H1 (cell line): ENCODE measurements at regions not wholly inside any gene's neighbourhood (a gene's known extent, or its start where the extent isn't known, plus 50 kb on each side); places are given as distances from the start of the nearest gene placed in this dataset.

ENCODE experiments used
- ASH2L ChIP-seq: fragments of 200-600, 300-600 bp; sonication (generic); IDR thresholded peaks from one replicate; pipeline ENCODE4 v1.7.1; 2017; ENCODE audit warnings: low read length
- CBX8 ChIP-seq: fragments of 300-800, 300-1000 bp; sonication (generic); IDR thresholded peaks from 2 replicates; pipeline ENCODE4 v1.7.1; 2016; ENCODE audit warnings: low read depth, low read length, borderline replicate concordance
- GTF2F1 ChIP-seq: IDR thresholded peaks from 2 replicates; pipeline ENCODE4 v1.6.1; 2012; ENCODE audit warnings: low read depth, low read length, improper control_type of control experiment, borderline replicate concordance
- JUN ChIP-seq: IDR thresholded peaks from 2 replicates; pipeline ENCODE4 v1.6.1; 2011; ENCODE audit warnings: low read depth, mild to moderate bottlenecking, improper control_type of control experiment, low read length
- NRF1 ChIP-seq: IDR thresholded peaks from 2 replicates; pipeline ENCODE4 v1.6.1; 2011; ENCODE audit warnings: mild to moderate bottlenecking, low read depth, low read length, improper control_type of control experiment
- RAD21 ChIP-seq, 2 experiments: IDR thresholded peaks in 1 of 2; conservative IDR thresholded peaks in 1 of 2; 2 replicates each; pipeline ENCODE4 v1.6.1; 2011; ENCODE audit warnings: low read depth in 2 of 2, low read length in 2 of 2, improper control_type of control experiment in 1 of 2, inconsistent platforms in 1 of 2, mild to moderate bottlenecking in 1 of 2, moderate library complexity in 1 of 2
- RNF2 ChIP-seq: fragments of 200-900, 300-1000 bp; sonication (generic); IDR thresholded peaks from 2 replicates; pipeline ENCODE4 v1.7.1; 2016; ENCODE audit warnings: borderline replicate concordance, low read depth, mild to moderate bottlenecking, antibody characterized with exemption, low read length; ENCODE audit not compliant: poor library complexity, severe bottlenecking; ENCODE audit errors: missing control alignments
- SIN3A ChIP-seq, 2 experiments: IDR thresholded peaks in 1 of 2; conservative IDR thresholded peaks in 1 of 2; 2 replicates each; pipeline ENCODE4 v1.6.1; 2011 to 2012; ENCODE audit warnings: low read length in 2 of 2, improper control_type of control experiment in 1 of 2, low read depth in 1 of 2, mild to moderate bottlenecking in 1 of 2
- YY1 ChIP-seq: IDR thresholded peaks from 2 replicates; pipeline ENCODE4 v1.6.1; 2011; ENCODE audit warnings: low read depth, mild to moderate bottlenecking, low read length
- TF ChIP-seq, protein P1 (sequence below): fragments of 300-600 bp; sonication (generic); IDR thresholded peaks from 2 replicates; pipeline ENCODE4 v1.7.1; 2012; ENCODE audit warnings: low read length, moderate library complexity, mild to moderate bottlenecking, inconsistent platforms; ENCODE audit not compliant: insufficient replicate concordance
- TF ChIP-seq, protein P2 (sequence below): IDR thresholded peaks from 2 replicates; pipeline ENCODE4 v1.6.1; 2011; ENCODE audit warnings: low read depth, mild to moderate bottlenecking, low read length; ENCODE audit not compliant: insufficient read depth

DNA sequence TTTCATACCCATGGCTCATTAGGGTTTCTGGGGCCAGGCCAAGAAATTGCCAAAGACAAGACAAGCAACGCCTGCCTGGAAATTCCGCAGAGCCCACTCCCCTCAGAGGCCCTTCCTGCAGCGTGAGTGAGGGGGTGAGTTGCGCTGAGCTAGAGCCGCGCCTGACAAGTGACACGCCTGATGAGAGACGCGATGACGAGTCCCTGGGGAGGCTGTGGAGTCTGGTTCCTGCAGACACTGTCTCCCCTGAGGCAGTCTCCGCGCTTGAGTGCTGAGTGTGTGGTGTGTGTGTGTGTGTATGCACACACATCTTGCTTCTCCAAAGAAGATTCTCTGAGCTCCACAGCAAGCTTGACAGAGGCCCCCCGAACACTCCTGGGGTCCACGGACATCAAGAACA is 269.8 kb downstream of the BCOR start (continued):
- TF ChIP-seq, protein P1, sequence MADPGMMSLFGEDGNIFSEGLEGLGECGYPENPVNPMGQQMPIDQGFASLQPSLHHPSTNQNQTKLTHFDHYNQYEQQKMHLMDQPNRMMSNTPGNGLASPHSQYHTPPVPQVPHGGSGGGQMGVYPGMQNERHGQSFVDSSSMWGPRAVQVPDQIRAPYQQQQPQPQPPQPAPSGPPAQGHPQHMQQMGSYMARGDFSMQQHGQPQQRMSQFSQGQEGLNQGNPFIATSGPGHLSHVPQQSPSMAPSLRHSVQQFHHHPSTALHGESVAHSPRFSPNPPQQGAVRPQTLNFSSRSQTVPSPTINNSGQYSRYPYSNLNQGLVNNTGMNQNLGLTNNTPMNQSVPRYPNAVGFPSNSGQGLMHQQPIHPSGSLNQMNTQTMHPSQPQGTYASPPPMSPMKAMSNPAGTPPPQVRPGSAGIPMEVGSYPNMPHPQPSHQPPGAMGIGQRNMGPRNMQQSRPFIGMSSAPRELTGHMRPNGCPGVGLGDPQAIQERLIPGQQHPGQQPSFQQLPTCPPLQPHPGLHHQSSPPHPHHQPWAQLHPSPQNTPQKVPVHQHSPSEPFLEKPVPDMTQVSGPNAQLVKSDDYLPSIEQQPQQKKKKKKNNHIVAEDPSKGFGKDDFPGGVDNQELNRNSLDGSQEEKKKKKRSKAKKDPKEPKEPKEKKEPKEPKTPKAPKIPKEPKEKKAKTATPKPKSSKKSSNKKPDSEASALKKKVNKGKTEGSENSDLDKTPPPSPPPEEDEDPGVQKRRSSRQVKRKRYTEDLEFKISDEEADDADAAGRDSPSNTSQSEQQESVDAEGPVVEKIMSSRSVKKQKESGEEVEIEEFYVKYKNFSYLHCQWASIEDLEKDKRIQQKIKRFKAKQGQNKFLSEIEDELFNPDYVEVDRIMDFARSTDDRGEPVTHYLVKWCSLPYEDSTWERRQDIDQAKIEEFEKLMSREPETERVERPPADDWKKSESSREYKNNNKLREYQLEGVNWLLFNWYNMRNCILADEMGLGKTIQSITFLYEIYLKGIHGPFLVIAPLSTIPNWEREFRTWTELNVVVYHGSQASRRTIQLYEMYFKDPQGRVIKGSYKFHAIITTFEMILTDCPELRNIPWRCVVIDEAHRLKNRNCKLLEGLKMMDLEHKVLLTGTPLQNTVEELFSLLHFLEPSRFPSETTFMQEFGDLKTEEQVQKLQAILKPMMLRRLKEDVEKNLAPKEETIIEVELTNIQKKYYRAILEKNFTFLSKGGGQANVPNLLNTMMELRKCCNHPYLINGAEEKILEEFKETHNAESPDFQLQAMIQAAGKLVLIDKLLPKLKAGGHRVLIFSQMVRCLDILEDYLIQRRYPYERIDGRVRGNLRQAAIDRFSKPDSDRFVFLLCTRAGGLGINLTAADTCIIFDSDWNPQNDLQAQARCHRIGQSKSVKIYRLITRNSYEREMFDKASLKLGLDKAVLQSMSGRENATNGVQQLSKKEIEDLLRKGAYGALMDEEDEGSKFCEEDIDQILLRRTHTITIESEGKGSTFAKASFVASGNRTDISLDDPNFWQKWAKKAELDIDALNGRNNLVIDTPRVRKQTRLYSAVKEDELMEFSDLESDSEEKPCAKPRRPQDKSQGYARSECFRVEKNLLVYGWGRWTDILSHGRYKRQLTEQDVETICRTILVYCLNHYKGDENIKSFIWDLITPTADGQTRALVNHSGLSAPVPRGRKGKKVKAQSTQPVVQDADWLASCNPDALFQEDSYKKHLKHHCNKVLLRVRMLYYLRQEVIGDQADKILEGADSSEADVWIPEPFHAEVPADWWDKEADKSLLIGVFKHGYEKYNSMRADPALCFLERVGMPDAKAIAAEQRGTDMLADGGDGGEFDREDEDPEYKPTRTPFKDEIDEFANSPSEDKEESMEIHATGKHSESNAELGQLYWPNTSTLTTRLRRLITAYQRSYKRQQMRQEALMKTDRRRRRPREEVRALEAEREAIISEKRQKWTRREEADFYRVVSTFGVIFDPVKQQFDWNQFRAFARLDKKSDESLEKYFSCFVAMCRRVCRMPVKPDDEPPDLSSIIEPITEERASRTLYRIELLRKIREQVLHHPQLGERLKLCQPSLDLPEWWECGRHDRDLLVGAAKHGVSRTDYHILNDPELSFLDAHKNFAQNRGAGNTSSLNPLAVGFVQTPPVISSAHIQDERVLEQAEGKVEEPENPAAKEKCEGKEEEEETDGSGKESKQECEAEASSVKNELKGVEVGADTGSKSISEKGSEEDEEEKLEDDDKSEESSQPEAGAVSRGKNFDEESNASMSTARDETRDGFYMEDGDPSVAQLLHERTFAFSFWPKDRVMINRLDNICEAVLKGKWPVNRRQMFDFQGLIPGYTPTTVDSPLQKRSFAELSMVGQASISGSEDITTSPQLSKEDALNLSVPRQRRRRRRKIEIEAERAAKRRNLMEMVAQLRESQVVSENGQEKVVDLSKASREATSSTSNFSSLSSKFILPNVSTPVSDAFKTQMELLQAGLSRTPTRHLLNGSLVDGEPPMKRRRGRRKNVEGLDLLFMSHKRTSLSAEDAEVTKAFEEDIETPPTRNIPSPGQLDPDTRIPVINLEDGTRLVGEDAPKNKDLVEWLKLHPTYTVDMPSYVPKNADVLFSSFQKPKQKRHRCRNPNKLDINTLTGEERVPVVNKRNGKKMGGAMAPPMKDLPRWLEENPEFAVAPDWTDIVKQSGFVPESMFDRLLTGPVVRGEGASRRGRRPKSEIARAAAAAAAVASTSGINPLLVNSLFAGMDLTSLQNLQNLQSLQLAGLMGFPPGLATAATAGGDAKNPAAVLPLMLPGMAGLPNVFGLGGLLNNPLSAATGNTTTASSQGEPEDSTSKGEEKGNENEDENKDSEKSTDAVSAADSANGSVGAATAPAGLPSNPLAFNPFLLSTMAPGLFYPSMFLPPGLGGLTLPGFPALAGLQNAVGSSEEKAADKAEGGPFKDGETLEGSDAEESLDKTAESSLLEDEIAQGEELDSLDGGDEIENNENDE, result no peak
- no peak for TF ChIP-seq RNF2
- no peak for TF ChIP-seq CBX8
- TF ChIP-seq, protein P2, sequence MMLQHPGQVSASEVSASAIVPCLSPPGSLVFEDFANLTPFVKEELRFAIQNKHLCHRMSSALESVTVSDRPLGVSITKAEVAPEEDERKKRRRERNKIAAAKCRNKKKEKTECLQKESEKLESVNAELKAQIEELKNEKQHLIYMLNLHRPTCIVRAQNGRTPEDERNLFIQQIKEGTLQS, result no peak
- TF ChIP-seq YY1, result no peak
- no peak for TF ChIP-seq GTF2F1
- TF ChIP-seq RAD21 (IDR thresholded peaks at IDR 0.05 in 1 of 2, conservative IDR thresholded peaks at IDR 0.05 in 1 of 2; ENCODE audit: low read depth in 2 of 2, low read length in 2 of 2), result no peak
- TF ChIP-seq NRF1, result no peak
- TF ChIP-seq JUN, result no peak
- no peak for TF ChIP-seq ASH2L
- TF ChIP-seq SIN3A (conservative IDR thresholded peaks at IDR 0.05 in 1 of 2, IDR thresholded peaks at IDR 0.05 in 1 of 2; ENCODE audit: low read depth in 1 of 2, low read length in 2 of 2), result no peak
